ENCODE measurements at regions not wholly inside any gene's neighbourhood (a gene's known extent, or its start where the extent isn't known, plus 50 kb on each side); places are given as distances from the start of the nearest gene placed in this dataset.
"Not testable (repeated sequence)": the region's sequence is repeated elsewhere in the genome, so short reads cannot be mapped to it uniquely, and the experiment has no call there.

- TF ChIP-seq CTCF (IDR thresholded peaks at IDR 0.05; ENCODE audit: insufficient read depth, low read length, poor library complexity, severe bottlenecking), result no peak
- Histone ChIP-seq H3K27me3 (replicated peaks; ENCODE audit: control insufficient read depth, insufficient read depth, low read length) (peaks cover 1% of the 10 kb centered on the region; the same call in 1 of the 2 replicates), H3K4me3 (replicated peaks; ENCODE audit: low read depth, low read length) (no peak overlapping the region), H3K36me3 (ENCODE audit: control insufficient read depth, insufficient read depth, low read length) (no peaks in the 10 kb centered on the region; the same call in 1 of the 2 replicates)
- DNase-seq (ENCODE audit: extremely low read depth, insufficient read length), result no peak
Measured at GRCh38 chr1:53394306-53394705, 64.9 kb upstream of the DMRTB1 start.

GRCh38 chr1:53395671-53396215 lies 63.5 kb upstream of the DMRTB1 start:
- DNase-seq (ENCODE audit: extremely low read depth, insufficient read length), result no peak
- no peak for TF ChIP-seq CTCF (IDR thresholded peaks at IDR 0.05; ENCODE audit: insufficient read depth, low read length, poor library complexity, severe bottlenecking)
- no peak overlapping the region for H3K4me3 ChIP-seq (replicated peaks; ENCODE audit: low read depth, low read length)
- H3K36me3 ChIP-seq (ENCODE audit: control insufficient read depth, insufficient read depth, low read length), result no peaks in the 10 kb centered on the region
- peaks cover 1% of the 10 kb centered on the region; the same call in 1 of the 2 replicates for H3K27me3 ChIP-seq (replicated peaks; ENCODE audit: control insufficient read depth, insufficient read depth, low read length)

GRCh38 chr1:53396573-53397268 lies 62.5 kb upstream of the DMRTB1 start:
- no peak for TF ChIP-seq CTCF (IDR thresholded peaks at IDR 0.05; ENCODE audit: insufficient read depth, low read length, poor library complexity, severe bottlenecking)
- H3K36me3 ChIP-seq (ENCODE audit: control insufficient read depth, insufficient read depth, low read length), result no peaks in the 10 kb centered on the region
- no peak overlapping the region for H3K4me3 ChIP-seq (replicated peaks; ENCODE audit: low read depth, low read length)
- no peak for DNase-seq (ENCODE audit: extremely low read depth, insufficient read length)
- H3K27me3 ChIP-seq (replicated peaks; ENCODE audit: control insufficient read depth, insufficient read depth, low read length), result peaks cover 1% of the 10 kb centered on the region; the same call in 1 of the 2 replicates

GRCh38 chr1:53398091-53398490 lies 61.1 kb upstream of the DMRTB1 start:
- no peak for TF ChIP-seq CTCF (IDR thresholded peaks at IDR 0.05; ENCODE audit: insufficient read depth, low read length, poor library complexity, severe bottlenecking)
- Histone ChIP-seq H3K27me3 (replicated peaks; ENCODE audit: control insufficient read depth, insufficient read depth, low read length) (peaks cover 1% of the 10 kb centered on the region; the same call in 1 of the 2 replicates), H3K36me3 (ENCODE audit: control insufficient read depth, insufficient read depth, low read length) (no peaks in the 10 kb centered on the region), H3K4me3 (replicated peaks; ENCODE audit: low read depth, low read length) (no peak overlapping the region)
- no peak for DNase-seq (ENCODE audit: extremely low read depth, insufficient read length)

GRCh38 chr1:53398576-53399365 lies 60.4 kb upstream of the DMRTB1 start:
- Histone ChIP-seq H3K27me3 (replicated peaks; ENCODE audit: control insufficient read depth, insufficient read depth, low read length) (peaks cover 1% of the 10 kb centered on the region; the same call in 1 of the 2 replicates), H3K4me3 (replicated peaks; ENCODE audit: low read depth, low read length) (no peak overlapping the region), H3K36me3 (ENCODE audit: control insufficient read depth, insufficient read depth, low read length) (no peaks in the 10 kb centered on the region)
- no peak for TF ChIP-seq CTCF (IDR thresholded peaks at IDR 0.05; ENCODE audit: insufficient read depth, low read length, poor library complexity, severe bottlenecking)
- DNase-seq (ENCODE audit: extremely low read depth, insufficient read length), result no peak

- not testable (repeated sequence) for H3K4me3 ChIP-seq (replicated peaks; ENCODE audit: low read depth, low read length); DNase-seq (ENCODE audit: extremely low read depth, insufficient read length); H3K27me3 ChIP-seq (replicated peaks; ENCODE audit: control insufficient read depth, insufficient read depth, low read length); H3K36me3 ChIP-seq (ENCODE audit: control insufficient read depth, insufficient read depth, low read length)
Measured at GRCh38 chr1:53399370-53400133, 59.6 kb upstream of the DMRTB1 start.

Data from GM06990 (cell line).